HFFc6 (cell line): ENCODE measurements at regions not wholly inside any gene's neighbourhood (a gene's known extent, or its start where the extent isn't known, plus 50 kb on each side); places are given as distances from the start of the nearest gene placed in this dataset.

Experiments used
- DNase-seq: peaks from one replicate; pipeline ENCODE4 v3.0.0-alpha.2; 2018
- H3K27ac Mint-ChIP-seq: 2 replicates; pipeline ENCODE4 v1.8.0; 2020; ENCODE audit warnings: mild to moderate bottlenecking, mixed read lengths
- H3K27me3 Mint-ChIP-seq: 2 replicates; pipeline ENCODE4 v1.8.0; 2021; ENCODE audit warnings: mild to moderate bottlenecking, moderate library complexity, mixed read lengths; ENCODE audit not compliant: insufficient read depth
- H3K36me3 Mint-ChIP-seq: 2 replicates; pipeline ENCODE4 v1.8.0; 2021; ENCODE audit warnings: low read depth, mixed read lengths
- H3K4me1 Mint-ChIP-seq: 2 replicates; pipeline ENCODE4 v1.8.0; 2020; ENCODE audit warnings: low read depth, mixed read lengths
- H3K4me3 Mint-ChIP-seq: 2 replicates; pipeline ENCODE4 v1.8.0; 2020; ENCODE audit warnings: mild to moderate bottlenecking, moderate library complexity, mixed read lengths
- H3K9me3 Mint-ChIP-seq: 2 replicates; pipeline ENCODE4 v1.8.0; 2020; ENCODE audit warnings: mild to moderate bottlenecking, mixed read lengths
- TF ChIP-seq, protein P1 (sequence below): fragments of 200-600 bp; sonication (generic); IDR thresholded peaks from 2 replicates; pipeline ENCODE4 v1.5.0; 2021; ENCODE audit warnings: antibody characterized with exemption, mild to moderate bottlenecking

DNA sequence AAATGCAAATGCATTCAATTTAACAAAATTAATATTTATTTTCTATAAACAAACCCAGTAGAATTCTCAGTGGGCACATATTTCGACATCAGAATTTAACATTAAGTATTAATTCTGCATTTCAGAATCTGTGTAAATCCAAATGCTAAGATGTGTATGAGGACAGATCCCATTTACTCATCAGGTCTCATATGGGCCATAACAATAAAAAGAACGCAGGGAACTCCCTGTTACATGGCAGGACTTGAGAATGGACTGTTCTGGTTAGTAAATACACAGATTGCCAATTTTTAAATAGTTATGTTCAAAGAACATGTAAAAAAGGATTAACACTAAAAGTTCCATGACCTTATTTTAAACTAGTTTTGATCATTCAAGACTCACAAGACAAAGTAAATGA lies 104.0 kb downstream of the SLC30A10 start:
- H3K36me3 Mint-ChIP-seq = no peaks in the 10 kb centered on the region
- H3K9me3 Mint-ChIP-seq = peaks cover 13% of the 10 kb centered on the region

DNA sequence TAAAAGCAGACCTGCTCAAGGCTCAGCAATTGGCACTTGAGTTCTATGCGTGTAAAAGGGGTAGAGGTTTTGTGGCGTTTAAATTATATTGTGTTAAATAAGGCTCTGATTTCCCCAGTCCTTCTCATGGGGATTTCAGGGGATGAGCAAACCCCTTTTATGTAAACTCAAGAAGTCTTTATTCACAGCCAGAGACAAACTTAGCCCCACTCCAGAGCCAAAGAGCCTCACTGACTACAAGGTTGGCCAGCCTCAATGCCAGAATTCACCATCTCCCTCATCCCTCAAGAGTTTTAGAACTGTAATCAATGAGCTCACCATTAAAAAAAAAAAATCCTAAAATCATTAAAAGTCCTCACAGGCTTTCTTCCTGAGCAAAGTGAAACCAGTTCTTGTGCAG lies 107.8 kb downstream of the SLC30A10 start:
- Mint-ChIP-seq H3K4me1 (no peaks in the 10 kb centered on the region), H3K4me3 (no peak overlapping the region), H3K36me3 (no peaks in the 10 kb centered on the region), H3K27me3 (peaks cover 3% of the 10 kb centered on the region; the same call in 1 of the 2 replicates), H3K27ac (no peak overlapping the region), H3K9me3 (peaks cover 13% of the 10 kb centered on the region; the same call in 1 of the 2 replicates)
- DNase-seq = no peak
- TF ChIP-seq, protein P1, sequence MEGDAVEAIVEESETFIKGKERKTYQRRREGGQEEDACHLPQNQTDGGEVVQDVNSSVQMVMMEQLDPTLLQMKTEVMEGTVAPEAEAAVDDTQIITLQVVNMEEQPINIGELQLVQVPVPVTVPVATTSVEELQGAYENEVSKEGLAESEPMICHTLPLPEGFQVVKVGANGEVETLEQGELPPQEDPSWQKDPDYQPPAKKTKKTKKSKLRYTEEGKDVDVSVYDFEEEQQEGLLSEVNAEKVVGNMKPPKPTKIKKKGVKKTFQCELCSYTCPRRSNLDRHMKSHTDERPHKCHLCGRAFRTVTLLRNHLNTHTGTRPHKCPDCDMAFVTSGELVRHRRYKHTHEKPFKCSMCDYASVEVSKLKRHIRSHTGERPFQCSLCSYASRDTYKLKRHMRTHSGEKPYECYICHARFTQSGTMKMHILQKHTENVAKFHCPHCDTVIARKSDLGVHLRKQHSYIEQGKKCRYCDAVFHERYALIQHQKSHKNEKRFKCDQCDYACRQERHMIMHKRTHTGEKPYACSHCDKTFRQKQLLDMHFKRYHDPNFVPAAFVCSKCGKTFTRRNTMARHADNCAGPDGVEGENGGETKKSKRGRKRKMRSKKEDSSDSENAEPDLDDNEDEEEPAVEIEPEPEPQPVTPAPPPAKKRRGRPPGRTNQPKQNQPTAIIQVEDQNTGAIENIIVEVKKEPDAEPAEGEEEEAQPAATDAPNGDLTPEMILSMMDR = no peak

More for the DNA sequence above, 104.0 kb downstream of the SLC30A10 start:
- DNase-seq = no peak
- Mint-ChIP-seq H3K4me1 (no peaks in the 10 kb centered on the region), H3K27me3 (peaks cover 2% of the 10 kb centered on the region; the same call in 1 of the 2 replicates), H3K4me3 (no peak overlapping the region), H3K27ac (no peak overlapping the region)
- TF ChIP-seq, protein P1 = no peak

DNA sequence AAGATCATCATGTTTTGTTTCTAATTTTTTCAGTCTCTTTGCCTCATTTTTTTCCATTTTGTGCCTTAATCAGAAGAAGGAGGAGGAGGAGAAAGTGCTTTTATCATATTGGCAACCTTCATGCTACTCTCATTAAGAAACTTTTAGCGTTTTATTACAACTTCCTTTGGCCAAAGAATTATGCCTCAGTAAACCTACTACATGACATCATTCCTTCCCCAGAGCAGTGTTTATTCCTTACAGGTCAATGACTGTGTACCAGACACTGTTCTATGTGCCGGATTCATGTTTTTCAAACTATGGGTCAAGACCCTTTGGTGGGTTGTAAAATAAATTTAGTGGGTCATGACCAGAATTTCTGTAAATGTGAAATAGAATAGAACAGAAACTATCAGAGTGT lies 110.4 kb downstream of the SLC30A10 start:
- Mint-ChIP-seq H3K27ac (no peak overlapping the region), H3K27me3 (peaks cover 3% of the 10 kb centered on the region; the same call in 1 of the 2 replicates), H3K4me3 (no peak overlapping the region), H3K36me3 (no peaks in the 10 kb centered on the region), H3K4me1 (no peaks in the 10 kb centered on the region), H3K9me3 (peaks cover 8% of the 10 kb centered on the region; the same call in 1 of the 2 replicates)
- DNase-seq = no peak
- TF ChIP-seq, protein P1 = no peak

DNA sequence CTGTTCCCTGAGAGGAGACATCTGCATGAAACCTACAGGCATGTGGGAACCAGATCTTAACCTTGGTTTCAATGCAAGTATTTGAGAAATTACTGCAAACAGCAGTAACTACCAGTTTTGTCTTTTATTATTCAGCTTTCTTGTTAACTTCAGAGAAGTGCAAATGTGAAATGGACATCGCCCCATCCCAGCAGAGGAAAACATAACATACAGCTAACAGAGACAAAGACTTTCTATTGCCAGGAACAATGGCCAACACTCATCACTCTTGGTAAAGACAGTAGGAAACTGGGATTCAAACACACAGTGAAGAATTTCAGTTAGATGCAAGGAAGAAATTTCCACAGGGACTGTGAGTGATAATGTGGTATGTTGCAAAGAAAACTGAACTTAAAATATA lies 115.1 kb downstream of the SLC30A10 start:
- Mint-ChIP-seq H3K9me3 (no peaks in the 10 kb centered on the region; the same call in 1 of the 2 replicates), H3K36me3 (no peaks in the 10 kb centered on the region), H3K4me1 (no peaks in the 10 kb centered on the region), H3K4me3 (no peak overlapping the region), H3K27me3 (no peaks in the 10 kb centered on the region), H3K27ac (no peak overlapping the region)
- no peak for DNase-seq
- TF ChIP-seq, protein P1 = no peak

DNA sequence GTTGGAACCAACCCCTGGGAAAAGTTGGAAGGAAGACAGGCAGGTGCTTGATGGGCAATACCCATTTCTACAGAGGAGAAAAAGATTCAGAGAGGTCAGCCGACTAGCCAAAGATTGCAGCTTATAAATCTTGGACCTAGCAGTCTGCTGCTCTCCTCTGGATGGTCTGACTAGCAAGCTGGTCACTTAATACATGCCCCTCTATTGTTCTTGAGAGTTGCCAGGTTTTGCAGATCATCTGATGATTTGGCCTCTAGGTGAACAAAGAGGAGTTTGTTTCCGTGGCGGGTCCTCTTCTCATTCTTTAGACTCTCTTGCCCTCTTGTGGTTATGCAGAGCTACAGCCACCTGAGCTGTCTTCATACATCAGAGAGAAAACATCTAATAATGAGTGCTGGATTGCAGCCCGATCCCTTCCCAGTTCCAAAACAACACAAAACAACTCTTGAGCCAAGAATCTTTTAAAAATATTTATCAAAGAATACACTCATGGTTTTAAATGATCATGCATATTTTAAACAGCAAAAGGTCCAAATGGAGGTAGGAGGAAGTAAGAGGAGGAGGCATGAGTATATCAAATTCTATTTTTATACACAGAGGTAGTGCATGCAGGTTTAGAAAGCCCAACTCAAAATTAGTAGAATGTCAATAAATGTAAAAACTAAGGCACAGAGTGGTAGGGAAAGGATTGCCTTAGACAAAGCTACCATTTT lies 115.7 kb downstream of the SLC30A10 start:
- no peaks in the 10 kb centered on the region for H3K4me1 Mint-ChIP-seq
- no peaks in the 10 kb centered on the region for H3K36me3 Mint-ChIP-seq
- TF ChIP-seq, protein P1 = peak; percentile 76; the same call in 1 of the 2 replicates
- no peak overlapping the region for H3K4me3 Mint-ChIP-seq
- H3K9me3 Mint-ChIP-seq = no peaks in the 10 kb centered on the region; the same call in 1 of the 2 replicates
- no peak overlapping the region for H3K27ac Mint-ChIP-seq
- DNase-seq = peak; percentile 67
- no peaks in the 10 kb centered on the region for H3K27me3 Mint-ChIP-seq
